ENCODE measurements at regions not wholly inside any gene's neighbourhood (a gene's known extent, or its start where the extent isn't known, plus 50 kb on each side); places are given as distances from the start of the nearest gene placed in this dataset.
"Not testable (repeated sequence)": the region's sequence is repeated elsewhere in the genome, so short reads cannot be mapped to it uniquely, and the experiment has no call there.

- not testable (repeated sequence) for TF ChIP-seq CTCF (conservative IDR thresholded peaks at IDR 0.05; ENCODE audit: low read length); EZH2phosphoT487 (IDR thresholded peaks at IDR 0.05; ENCODE audit: borderline replicate concordance, low read depth, low read length)
Observed at GRCh38 chr5:124526079-124526478, 220.4 kb downstream of the ZNF608 start.
